Astrocyte (in vitro differentiated cells and primary cell): ENCODE measurements at regions not wholly inside any gene's neighbourhood (a gene's known extent, or its start where the extent isn't known, plus 50 kb on each side); places are given as distances from the start of the nearest gene placed in this dataset.

Experiments
- EZH2 ChIP-seq: IDR thresholded peaks from 2 replicates; pipeline ENCODE4 v1.6.1; 2012; ENCODE audit warnings: mild to moderate bottlenecking, low read length, inconsistent platforms; ENCODE audit not compliant: insufficient read depth
- TF ChIP-seq, protein P1 (sequence below): IDR thresholded peaks from 2 replicates; pipeline ENCODE4 v1.5.1; 2011; ENCODE audit warnings: low read depth, mild to moderate bottlenecking, inconsistent platforms, low read length, moderate library complexity; ENCODE audit not compliant: insufficient read depth

- TF ChIP-seq, protein P1, sequence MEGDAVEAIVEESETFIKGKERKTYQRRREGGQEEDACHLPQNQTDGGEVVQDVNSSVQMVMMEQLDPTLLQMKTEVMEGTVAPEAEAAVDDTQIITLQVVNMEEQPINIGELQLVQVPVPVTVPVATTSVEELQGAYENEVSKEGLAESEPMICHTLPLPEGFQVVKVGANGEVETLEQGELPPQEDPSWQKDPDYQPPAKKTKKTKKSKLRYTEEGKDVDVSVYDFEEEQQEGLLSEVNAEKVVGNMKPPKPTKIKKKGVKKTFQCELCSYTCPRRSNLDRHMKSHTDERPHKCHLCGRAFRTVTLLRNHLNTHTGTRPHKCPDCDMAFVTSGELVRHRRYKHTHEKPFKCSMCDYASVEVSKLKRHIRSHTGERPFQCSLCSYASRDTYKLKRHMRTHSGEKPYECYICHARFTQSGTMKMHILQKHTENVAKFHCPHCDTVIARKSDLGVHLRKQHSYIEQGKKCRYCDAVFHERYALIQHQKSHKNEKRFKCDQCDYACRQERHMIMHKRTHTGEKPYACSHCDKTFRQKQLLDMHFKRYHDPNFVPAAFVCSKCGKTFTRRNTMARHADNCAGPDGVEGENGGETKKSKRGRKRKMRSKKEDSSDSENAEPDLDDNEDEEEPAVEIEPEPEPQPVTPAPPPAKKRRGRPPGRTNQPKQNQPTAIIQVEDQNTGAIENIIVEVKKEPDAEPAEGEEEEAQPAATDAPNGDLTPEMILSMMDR: no peak
- no peak for TF ChIP-seq EZH2
Measured at GRCh38 chr7:106420736-106421135, 136.0 kb upstream of the NAMPT start.
